GM19372 (cell line): ENCODE measurements at regions not wholly inside any gene's neighbourhood (a gene's known extent, or its start where the extent isn't known, plus 50 kb on each side); places are given as distances from the start of the nearest gene placed in this dataset.
"Not testable (repeated sequence)": the region's sequence is repeated elsewhere in the genome, so short reads cannot be mapped to it uniquely, and the experiment has no call there.

Experiments
- ATAC-seq: cut with Tn5 transposase; IDR thresholded peaks from one replicate; pipeline ENCODE4 v1.9.1; 2021; ENCODE audit warnings: mild to moderate bottlenecking, low read depth, moderate library complexity; ENCODE audit not compliant: unreplicated experiment

GRCh38 chrX:131869182-131869581 lies 153.9 kb upstream of the STK26 start:
- no peak for ATAC-seq

- no peak for ATAC-seq
Observed at GRCh38 chrX:131874300-131874699, 148.8 kb upstream of the STK26 start.

- not testable (repeated sequence) for ATAC-seq
Observed at GRCh38 chrX:131875827-131876226, 147.3 kb upstream of the STK26 start.

- ATAC-seq: no peak
Observed at GRCh38 chrX:131881194-131881593, 141.9 kb upstream of the STK26 start.

GRCh38 chrX:131885042-131885441 lies 138.1 kb upstream of the STK26 start:
- not testable (repeated sequence) for ATAC-seq

GRCh38 chrX:131893857-131894256 lies 129.2 kb upstream of the STK26 start:
- not testable (repeated sequence) for ATAC-seq

- no peak for ATAC-seq
Observed at GRCh38 chrX:131894995-131895394, 128.1 kb upstream of the STK26 start.

- no peak for ATAC-seq
Observed at GRCh38 chrX:131895807-131896206, 127.3 kb upstream of the STK26 start.

- no peak for ATAC-seq
Observed at GRCh38 chrX:131901546-131901945, 121.6 kb upstream of the STK26 start.

GRCh38 chrX:131907488-131908314 lies 115.4 kb upstream of the STK26 start:
- no peak for ATAC-seq

GRCh38 chrX:131910586-131910985 lies 112.5 kb upstream of the STK26 start:
- no peak for ATAC-seq

GRCh38 chrX:131915488-131915887 lies 107.6 kb upstream of the STK26 start:
- no peak for ATAC-seq

- no peak for ATAC-seq
Observed at GRCh38 chrX:131917588-131917987, 105.5 kb upstream of the STK26 start.

GRCh38 chrX:131918839-131919238 lies 104.3 kb upstream of the STK26 start:
- ATAC-seq: no peak

- no peak for ATAC-seq
Observed at GRCh38 chrX:131923614-131924250, 99.4 kb upstream of the STK26 start.

GRCh38 chrX:131938749-131939148 lies 84.4 kb upstream of the STK26 start:
- ATAC-seq: no peak

- ATAC-seq: no peak
Observed at GRCh38 chrX:131942034-131942433, 81.1 kb upstream of the STK26 start.

- no peak for ATAC-seq
Observed at GRCh38 chrX:131944936-131945902, 77.9 kb upstream of the STK26 start.

- ATAC-seq: no peak
Observed at GRCh38 chrX:131951166-131951565, 71.9 kb upstream of the STK26 start.

GRCh38 chrX:131955099-131955777 lies 67.9 kb upstream of the STK26 start:
- no peak for ATAC-seq
